IPS DF 6.9 (cell line): ENCODE measurements at regions not wholly inside any gene's neighbourhood (a gene's known extent, or its start where the extent isn't known, plus 50 kb on each side); places are given as distances from the start of the nearest gene placed in this dataset.
A peak's percentile ranks its signal among the peaks of the same experiment; 100 is the strongest.

ENCODE experiments used
- DNase-seq: peaks from one replicate; pipeline ENCODE4 v3.0.0-alpha.2; 2013; ENCODE audit warnings: low read depth, low spot score
- H3K27ac ChIP-seq: one replicate; pipeline ENCODE4 v1.5.1; 2013; ENCODE audit warnings: low read length, control low read depth
- H3K27me3 ChIP-seq: 2 replicates; pipeline ENCODE4 v1.6.1; 2013; ENCODE audit warnings: mild to moderate bottlenecking, low read length; ENCODE audit not compliant: control insufficient read depth, insufficient read depth
- H3K36me3 ChIP-seq: 2 replicates; pipeline ENCODE4 v1.6.1; 2013; ENCODE audit warnings: low read length; ENCODE audit not compliant: control insufficient read depth, insufficient read depth
- H3K4me1 ChIP-seq: 2 replicates; pipeline ENCODE4 v1.6.1; 2013; ENCODE audit warnings: low read length; ENCODE audit not compliant: control insufficient read depth, insufficient read depth
- H3K4me3 ChIP-seq: 2 replicates; pipeline ENCODE4 v1.5.1; 2013; ENCODE audit warnings: mild to moderate bottlenecking, low read length
- H3K9me3 ChIP-seq: 2 replicates; pipeline ENCODE4 v1.6.1; 2013; ENCODE audit warnings: low read length, inconsistent platforms; ENCODE audit not compliant: control insufficient read depth, insufficient read depth
- WGBS: extraction: QIAGEN DNeasy Blood & Tissue Kit; methylation state at CpG from one replicate; pipeline ENCODE4 v1.1.7; 2013; ENCODE audit warnings: mixed read lengths, missing lambda C conversion rate; ENCODE audit not compliant: insufficient read length, insufficient coverage; 5-methylcytosine and 5-hydroxymethylcytosine counted together

DNA sequence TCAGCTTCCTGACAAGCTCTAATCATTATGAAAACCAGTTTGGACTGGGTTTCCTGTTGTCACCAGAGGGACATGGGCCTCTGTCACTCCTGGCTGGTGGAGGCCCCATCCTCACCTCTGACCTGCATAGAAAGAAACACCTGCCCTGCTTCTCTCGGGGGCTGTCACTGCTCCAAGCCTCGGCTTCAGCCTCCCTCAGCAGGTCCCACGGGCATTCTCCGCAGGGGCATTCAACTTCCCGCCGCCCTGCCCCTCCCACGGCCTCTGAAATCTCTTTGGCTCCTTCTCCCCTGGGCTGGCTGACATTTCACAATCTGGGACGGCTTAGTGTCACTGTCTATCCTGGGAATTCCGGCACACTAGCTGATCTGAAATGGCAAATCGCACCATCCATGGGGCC lies 257.9 kb downstream of the CTTN start:
- WGBS: no CpG with 5 or more reads among the region's 10 CpGs
- Histone ChIP-seq H3K9me3 (no peaks in the 10 kb centered on the region), H3K4me3 (no peak overlapping the region), H3K36me3 (no peaks in the 10 kb centered on the region), H3K27ac (no peak overlapping the region), H3K4me1 (peaks cover 8% of the 10 kb centered on the region), H3K27me3 (no peaks in the 10 kb centered on the region)
- DNase-seq: no peak

DNA sequence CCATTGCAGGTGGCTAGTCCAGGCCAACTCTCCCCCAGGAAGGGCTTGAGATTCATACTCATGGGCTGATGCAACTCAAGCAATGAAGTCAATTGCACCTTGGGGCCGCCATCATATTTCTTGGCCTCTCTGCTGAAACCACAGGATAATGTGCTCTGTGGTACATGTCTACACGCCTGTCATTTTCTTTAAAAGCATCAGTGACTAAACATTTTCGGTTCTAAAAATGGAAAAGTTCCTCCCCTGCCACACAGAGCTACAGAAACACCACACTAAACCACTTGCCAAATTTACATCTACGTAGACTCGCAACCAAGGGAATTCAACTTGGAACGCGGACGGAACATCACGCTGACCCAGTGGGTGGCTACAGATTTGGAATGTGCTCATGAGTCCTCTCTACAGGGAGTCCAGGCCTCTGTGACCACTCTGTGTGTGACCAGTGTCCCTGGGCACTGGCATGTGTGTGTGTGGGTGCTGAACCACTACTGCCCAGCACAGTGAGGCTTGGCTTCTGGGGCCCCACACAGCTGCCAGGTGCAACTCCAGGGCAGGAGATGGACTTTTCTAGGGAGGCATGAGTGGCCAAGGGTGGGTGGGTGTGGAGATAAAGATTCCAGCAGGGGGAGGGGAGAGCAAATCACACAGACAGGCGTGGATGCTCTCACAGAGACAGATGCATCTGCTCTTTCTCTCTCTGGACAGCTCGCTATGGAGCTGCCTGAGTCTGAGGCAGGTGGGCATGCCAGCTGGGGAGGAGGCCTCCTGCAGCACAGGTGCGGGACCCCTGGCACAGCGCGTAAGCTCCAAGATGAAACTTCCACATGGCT lies 261.9 kb downstream of the CTTN start:
- Histone ChIP-seq H3K9me3 (no peaks in the 10 kb centered on the region), H3K4me1 (peaks cover 15% of the 10 kb centered on the region), H3K27me3 (no peaks in the 10 kb centered on the region), H3K4me3 (no peak overlapping the region), H3K27ac (no peak overlapping the region), H3K36me3 (no peaks in the 10 kb centered on the region)
- WGBS: no CpG with 5 or more reads among the region's 14 CpGs
- DNase-seq: no peak

DNA sequence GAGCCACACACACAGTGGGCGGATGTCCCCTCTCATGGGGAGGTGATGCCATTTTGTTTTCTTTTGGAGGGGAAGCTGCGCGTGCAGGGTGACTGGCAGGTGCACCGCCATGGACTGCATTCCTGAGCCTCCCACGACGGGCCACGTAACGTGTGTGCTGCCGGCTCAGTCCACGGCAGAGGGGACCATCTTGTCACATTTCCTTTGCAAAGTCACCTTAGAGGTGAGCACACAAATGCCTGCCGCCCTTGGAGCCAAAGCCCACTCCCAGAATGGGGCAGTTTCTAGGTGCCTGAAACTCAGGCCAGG lies 262.5 kb downstream of the CTTN start:
- Histone ChIP-seq H3K27ac (no peak overlapping the region), H3K9me3 (no peaks in the 10 kb centered on the region), H3K36me3 (no peaks in the 10 kb centered on the region), H3K4me1 (peaks cover 15% of the 10 kb centered on the region), H3K4me3 (no peak overlapping the region), H3K27me3 (no peaks in the 10 kb centered on the region)
- no CpG with 5 or more reads among the region's 11 CpGs for WGBS
- DNase-seq: no peak

DNA sequence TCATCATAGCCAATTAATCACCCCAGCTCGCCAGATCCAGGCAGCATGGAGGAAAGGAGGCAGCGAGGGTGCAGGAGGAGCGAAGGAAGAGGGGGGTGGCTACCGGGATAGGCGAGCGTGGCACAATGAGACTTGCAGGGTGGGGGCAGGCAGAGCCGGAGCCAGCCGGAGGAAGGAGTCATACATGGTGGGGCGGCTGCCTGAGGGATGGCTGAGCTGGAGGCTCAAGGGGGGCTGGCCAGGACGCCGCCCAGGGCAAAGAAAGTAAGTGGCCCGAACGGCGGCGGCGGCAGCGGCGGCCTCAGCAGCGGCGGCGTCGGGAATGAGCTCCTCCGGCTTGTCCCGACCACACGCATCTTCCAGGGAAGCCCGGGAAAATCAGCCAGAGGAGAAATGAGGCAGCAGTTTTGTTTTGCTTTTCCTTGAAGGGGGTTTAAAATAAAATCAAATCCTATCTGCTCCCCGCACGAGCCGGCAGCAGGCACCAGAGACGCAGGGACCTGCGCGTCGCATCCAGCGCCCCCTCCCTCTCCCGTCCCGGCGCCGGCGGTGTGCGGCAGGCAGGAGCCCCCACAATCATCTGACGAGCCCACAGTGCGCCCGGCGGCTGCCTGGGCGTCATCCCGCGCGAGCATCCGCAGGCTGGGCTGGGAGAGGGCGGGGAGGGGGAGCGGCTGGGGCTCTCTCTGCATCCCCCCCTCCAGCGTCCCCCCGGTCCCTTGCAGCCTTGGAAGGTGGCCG lies 263.6 kb downstream of the CTTN start:
- Histone ChIP-seq H3K9me3 (no peaks in the 10 kb centered on the region), H3K36me3 (no peaks in the 10 kb centered on the region), H3K4me1 (peaks cover 11% of the 10 kb centered on the region), H3K4me3 (peak overlapping the region; percentile 1; the same call in 1 of the 2 replicates), H3K27me3 (no peaks in the 10 kb centered on the region), H3K27ac (no peak overlapping the region)
- no peak for DNase-seq
- WGBS: no CpG with 5 or more reads among the region's 54 CpGs

DNA sequence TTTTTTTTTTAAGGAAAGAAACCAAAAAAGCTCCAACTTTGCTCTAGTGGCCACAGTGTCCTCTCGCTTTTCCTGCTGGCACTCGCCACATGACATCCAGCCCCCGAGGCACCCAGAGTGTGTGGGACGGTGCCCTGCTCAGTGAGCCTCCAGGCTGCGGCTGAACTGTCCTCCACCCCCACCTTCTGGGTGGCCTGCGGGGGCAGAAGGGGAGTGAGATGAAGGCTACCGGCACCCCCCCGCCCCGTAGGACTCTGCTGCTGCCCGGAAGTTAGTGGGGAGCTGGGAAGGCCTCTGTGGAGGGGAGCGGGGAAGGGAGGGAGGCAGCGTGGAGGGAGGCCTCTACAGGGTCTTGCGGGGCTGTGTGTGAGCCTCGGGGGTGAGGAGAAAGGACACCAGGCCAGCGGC lies 264.4 kb downstream of the CTTN start:
- Histone ChIP-seq H3K4me1 (peaks cover 9% of the 10 kb centered on the region), H3K4me3 (no peak overlapping the region), H3K27me3 (no peaks in the 10 kb centered on the region), H3K36me3 (no peaks in the 10 kb centered on the region), H3K27ac (no peak overlapping the region), H3K9me3 (no peaks in the 10 kb centered on the region)
- DNase-seq: no peak
- no CpG with 5 or more reads among the region's 15 CpGs for WGBS

DNA sequence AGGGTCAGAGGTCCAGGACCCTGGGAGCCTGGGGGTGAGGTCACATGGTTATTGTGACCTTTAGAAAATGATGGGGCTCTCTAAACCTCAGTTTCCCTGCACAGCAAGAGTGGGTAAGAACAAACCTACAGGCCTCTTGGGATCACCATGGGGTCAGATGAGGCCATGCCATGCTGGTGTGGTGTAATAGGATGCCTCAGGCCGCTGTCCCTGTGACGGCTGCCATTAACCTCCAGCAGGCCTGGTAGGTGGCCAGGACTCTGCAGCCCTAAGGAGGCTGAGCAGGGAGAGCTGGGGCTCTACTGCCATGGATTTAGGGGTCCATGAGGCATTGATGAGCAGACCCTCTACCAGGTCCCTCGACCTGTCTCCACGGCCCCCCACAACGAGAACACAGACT lies 265.5 kb downstream of the CTTN start:
- no peak for DNase-seq
- Histone ChIP-seq H3K27me3 (no peaks in the 10 kb centered on the region), H3K9me3 (no peaks in the 10 kb centered on the region), H3K36me3 (no peaks in the 10 kb centered on the region), H3K4me3 (no peak overlapping the region), H3K4me1 (peaks cover 9% of the 10 kb centered on the region), H3K27ac (no peak overlapping the region)
- no CpG with 5 or more reads among the region's 5 CpGs for WGBS

DNA sequence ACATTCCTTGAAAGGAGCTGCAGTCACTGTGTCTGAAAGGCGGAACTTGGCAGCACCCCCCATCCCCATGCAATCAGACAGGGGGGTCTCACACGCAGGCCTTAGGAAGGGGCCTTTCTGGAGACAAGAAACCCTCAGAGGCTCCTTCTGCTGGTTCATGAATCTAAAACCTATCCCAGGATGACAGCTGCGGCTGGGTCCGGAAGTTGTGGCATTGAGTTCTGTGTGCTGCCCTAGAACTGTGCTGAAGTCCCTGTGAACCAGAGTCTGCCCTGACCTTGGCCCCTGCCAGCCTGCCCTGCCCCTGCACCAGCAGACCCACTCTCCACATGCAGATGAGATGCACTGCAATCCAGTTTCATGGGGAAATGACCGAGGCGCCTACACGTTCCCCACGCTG lies 268.0 kb downstream of the CTTN start:
- peaks cover 11% of the 10 kb centered on the region for H3K4me1 ChIP-seq
- no CpG with 5 or more reads among the region's 8 CpGs for WGBS
- DNase-seq: no peak
- H3K27ac ChIP-seq: no peak overlapping the region
- no peaks in the 10 kb centered on the region for H3K27me3 ChIP-seq
- no peak overlapping the region for H3K4me3 ChIP-seq
- no peaks in the 10 kb centered on the region for H3K9me3 ChIP-seq
- H3K36me3 ChIP-seq: no peaks in the 10 kb centered on the region

DNA sequence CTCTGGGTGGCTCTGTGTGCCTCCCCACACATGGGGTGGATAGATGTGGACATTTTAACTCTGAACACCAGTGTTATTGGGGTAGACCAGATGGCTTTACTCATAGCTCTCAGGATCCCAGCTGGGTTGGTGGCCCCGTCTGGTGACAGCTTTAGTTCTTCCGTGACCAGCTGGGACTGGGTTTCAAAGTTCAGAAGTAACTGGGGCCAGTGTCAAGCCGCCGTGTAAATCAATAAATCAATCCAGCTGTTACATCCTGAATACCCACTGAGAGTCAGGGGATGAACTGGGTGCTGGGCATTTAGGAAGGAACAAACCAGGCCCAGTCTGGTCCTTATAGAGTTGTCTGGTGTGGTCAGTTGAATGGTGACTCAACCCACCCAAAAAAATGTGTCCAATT lies 269.4 kb downstream of the CTTN start:
- Histone ChIP-seq H3K27ac (no peak overlapping the region), H3K4me1 (peaks cover 12% of the 10 kb centered on the region), H3K27me3 (no peaks in the 10 kb centered on the region), H3K9me3 (no peaks in the 10 kb centered on the region), H3K36me3 (no peaks in the 10 kb centered on the region), H3K4me3 (no peak overlapping the region)
- WGBS: no CpG with 5 or more reads among the region's 4 CpGs
- no peak for DNase-seq

DNA sequence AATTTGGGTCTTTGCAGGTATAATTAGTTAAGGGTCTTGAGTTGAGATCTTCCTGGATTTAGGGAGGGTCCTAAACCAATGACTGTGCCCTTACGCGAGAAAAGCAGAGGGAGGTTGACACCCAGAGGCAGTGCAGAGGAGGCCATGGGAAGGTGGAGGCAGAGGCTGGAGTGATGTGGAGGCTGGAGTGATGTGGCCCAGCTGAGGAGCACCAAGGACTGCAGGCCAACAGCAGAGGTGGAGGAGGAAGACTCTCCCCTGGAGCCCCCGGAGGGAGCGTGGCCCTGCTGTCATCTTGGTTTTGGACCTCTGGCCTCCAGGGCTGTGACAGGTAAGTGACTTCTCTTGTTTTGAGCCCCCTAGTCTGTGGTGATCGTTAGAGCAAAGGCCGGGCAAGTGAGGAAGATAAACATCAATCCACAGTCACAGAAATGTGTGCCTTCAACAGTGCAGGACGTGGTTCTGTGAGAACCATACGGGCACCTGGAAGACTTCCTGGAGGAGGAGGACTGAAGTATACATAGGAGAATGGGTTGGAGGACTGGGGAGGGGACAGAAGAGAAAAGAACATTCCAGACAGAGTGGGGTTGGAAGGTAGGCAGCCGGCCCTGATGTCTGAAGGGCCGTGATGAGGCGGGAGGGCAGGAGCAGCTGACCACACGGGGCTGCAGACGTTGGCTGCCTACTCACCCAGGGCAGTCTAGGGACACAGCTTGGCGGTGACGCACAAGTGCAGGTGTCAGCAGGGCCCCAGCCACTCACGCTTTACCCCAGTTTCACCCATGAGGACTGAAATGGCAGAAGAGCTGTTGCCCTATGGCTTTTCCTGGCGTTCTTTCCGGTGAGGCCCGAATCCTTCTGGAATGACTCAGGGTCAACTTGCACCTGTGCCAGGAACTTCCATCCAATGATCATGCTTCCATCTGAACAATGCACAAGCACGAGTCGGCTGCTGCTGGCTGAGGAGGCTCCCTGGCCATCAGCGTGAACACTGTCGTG lies 270.2 kb downstream of the CTTN start:
- Histone ChIP-seq H3K27ac (no peak overlapping the region), H3K36me3 (no peaks in the 10 kb centered on the region), H3K9me3 (no peaks in the 10 kb centered on the region), H3K4me1 (peaks cover 7% of the 10 kb centered on the region), H3K27me3 (no peaks in the 10 kb centered on the region), H3K4me3 (no peak overlapping the region)
- WGBS: no CpG with 5 or more reads among the region's 23 CpGs
- DNase-seq: no peak

DNA sequence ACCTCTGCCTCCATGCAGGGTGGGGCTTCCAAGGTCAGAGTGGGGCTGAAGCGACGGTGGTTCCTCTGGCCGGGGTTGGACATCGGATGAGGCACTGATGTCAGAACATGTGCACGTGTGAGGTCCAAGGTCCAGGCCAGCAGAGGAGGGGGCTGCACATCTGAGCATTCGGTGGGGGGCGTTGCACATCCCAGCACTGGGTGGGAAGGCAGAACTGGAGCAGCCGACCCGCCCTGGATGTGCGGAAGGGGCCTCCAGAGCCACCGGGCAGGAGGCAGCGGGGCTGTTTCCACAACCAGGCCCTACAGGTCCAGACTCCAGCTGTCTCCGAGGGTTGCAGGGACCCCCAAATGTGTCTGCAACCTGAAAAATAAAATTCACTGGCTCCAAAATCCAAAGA lies 271.0 kb downstream of the CTTN start:
- Histone ChIP-seq H3K36me3 (no peaks in the 10 kb centered on the region), H3K27ac (no peak overlapping the region), H3K9me3 (no peaks in the 10 kb centered on the region), H3K4me1 (peaks cover 7% of the 10 kb centered on the region), H3K27me3 (no peaks in the 10 kb centered on the region), H3K4me3 (no peak overlapping the region)
- WGBS: no CpG with 5 or more reads among the region's 13 CpGs
- no peak for DNase-seq
